T-helper 1 cell (primary cell): ENCODE measurements at regions not wholly inside any gene's neighbourhood (a gene's known extent, or its start where the extent isn't known, plus 50 kb on each side); places are given as distances from the start of the nearest gene placed in this dataset.

ENCODE experiments used
- DNase-seq, 5 donors: peaks; one replicate each; pipeline ENCODE4 v3.0.0-alpha.2; 2012 to 2020

GRCh38 chr2:236805800-236806531 is 236.3 kb downstream of the ACKR3 start:
- DNase-seq, result no peak

GRCh38 chr2:236809716-236810115 is 240.1 kb downstream of the ACKR3 start:
- no peak for DNase-seq

GRCh38 chr2:236811062-236811656 is 241.5 kb downstream of the ACKR3 start:
- DNase-seq, result no peak

GRCh38 chr2:236813766-236814165 is 244.1 kb downstream of the ACKR3 start:
- DNase-seq, result no peak

GRCh38 chr2:236814593-236814992 is 245.0 kb downstream of the ACKR3 start:
- DNase-seq, result no peak

- no peak for DNase-seq
These were observed 246.1 kb downstream of the ACKR3 start for GRCh38 chr2:236815746-236816145.

GRCh38 chr2:236816197-236817170 is 246.9 kb downstream of the ACKR3 start:
- DNase-seq, result no peak

- no peak for DNase-seq
These were observed 248.8 kb downstream of the ACKR3 start for GRCh38 chr2:236818281-236819045.

GRCh38 chr2:236819275-236820002 is 249.8 kb downstream of the ACKR3 start:
- no peak for DNase-seq

- no peak for DNase-seq
These were observed 251.2 kb downstream of the ACKR3 start for GRCh38 chr2:236820763-236821344.

GRCh38 chr2:236823041-236823629 is 253.5 kb downstream of the ACKR3 start:
- DNase-seq, result no peak

- no peak for DNase-seq
These were observed 254.3 kb downstream of the ACKR3 start for GRCh38 chr2:236823963-236824362.

- no peak for DNase-seq
These were observed 255.2 kb downstream of the ACKR3 start for GRCh38 chr2:236824836-236825235.

- DNase-seq, result no peak
These were observed 256.4 kb downstream of the ACKR3 start for GRCh38 chr2:236825989-236826510.

- DNase-seq, result no peak
These were observed 257.1 kb downstream of the ACKR3 start for GRCh38 chr2:236826606-236827156.

GRCh38 chr2:236827997-236828396 is 257.7 kb upstream of the COPS8 start:
- no peak for DNase-seq

- no peak for DNase-seq
These were observed 256.9 kb upstream of the COPS8 start for GRCh38 chr2:236828820-236829219.

- DNase-seq, result no peak
These were observed 254.8 kb upstream of the COPS8 start for GRCh38 chr2:236830926-236831325.

- no peak for DNase-seq
These were observed 254.0 kb upstream of the COPS8 start for GRCh38 chr2:236831698-236832097.

GRCh38 chr2:236833501-236834073 is 252.1 kb upstream of the COPS8 start:
- DNase-seq, result no peak
